NCI-H524 treated with DMSO at 0.1 percent for 48 hours (cell line): ENCODE measurements at regions not wholly inside any gene's neighbourhood (a gene's known extent, or its start where the extent isn't known, plus 50 kb on each side); places are given as distances from the start of the nearest gene placed in this dataset.
A peak's percentile ranks its signal among the peaks of the same experiment; 100 is the strongest.
"Not testable (repeated sequence)": the region's sequence is repeated elsewhere in the genome, so short reads cannot be mapped to it uniquely, and the experiment has no call there.

Experiments used
- DNase-seq: peaks from one replicate; lab custom pipeline; 2025; lab: John Stamatoyannopoulos, UW

- no peak for DNase-seq
Observed at GRCh38 chr1:58190267-58190988, 356.1 kb downstream of the OMA1 start.

GRCh38 chr1:58189453-58189852, 357.1 kb downstream of the OMA1 start:
- no peak for DNase-seq

GRCh38 chr1:58183286-58183685, 363.2 kb downstream of the OMA1 start:
- no peak for DNase-seq

GRCh38 chr1:58180537-58180936, 366.0 kb downstream of the OMA1 start:
- no peak for DNase-seq

- not testable (repeated sequence) for DNase-seq
Observed at GRCh38 chr1:58169160-58169559, 377.4 kb downstream of the OMA1 start.

GRCh38 chr1:58167131-58167530, 379.4 kb downstream of the OMA1 start:
- DNase-seq: not testable (repeated sequence)

- DNase-seq: no peak
Observed at GRCh38 chr1:58166417-58166816, 380.1 kb downstream of the OMA1 start.

DNA sequence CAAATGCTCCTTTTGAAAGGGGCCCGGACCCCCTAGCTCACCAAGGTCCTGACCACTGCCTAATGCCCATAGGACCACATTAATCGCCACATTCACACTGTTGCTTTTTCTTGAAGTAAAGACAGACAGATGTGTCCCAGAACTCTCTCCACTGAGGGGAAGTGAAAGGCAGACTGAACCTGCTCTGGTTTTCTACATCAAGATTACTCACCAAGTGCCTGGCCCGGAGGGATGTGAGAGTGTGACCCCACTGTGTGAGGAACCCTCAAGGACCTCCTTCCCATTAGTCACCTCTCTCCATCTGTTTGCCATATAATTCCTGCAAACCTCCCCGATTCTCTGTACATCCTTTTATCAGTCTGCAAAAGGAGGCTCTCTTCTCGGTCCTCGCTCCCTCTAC, 381.5 kb downstream of the OMA1 start:
- DNase-seq: no peak

GRCh38 chr1:58162952-58163550, 383.5 kb downstream of the OMA1 start:
- no peak for DNase-seq

- no peak for DNase-seq
Observed at GRCh38 chr1:58159434-58159830, 387.1 kb downstream of the OMA1 start.

DNA sequence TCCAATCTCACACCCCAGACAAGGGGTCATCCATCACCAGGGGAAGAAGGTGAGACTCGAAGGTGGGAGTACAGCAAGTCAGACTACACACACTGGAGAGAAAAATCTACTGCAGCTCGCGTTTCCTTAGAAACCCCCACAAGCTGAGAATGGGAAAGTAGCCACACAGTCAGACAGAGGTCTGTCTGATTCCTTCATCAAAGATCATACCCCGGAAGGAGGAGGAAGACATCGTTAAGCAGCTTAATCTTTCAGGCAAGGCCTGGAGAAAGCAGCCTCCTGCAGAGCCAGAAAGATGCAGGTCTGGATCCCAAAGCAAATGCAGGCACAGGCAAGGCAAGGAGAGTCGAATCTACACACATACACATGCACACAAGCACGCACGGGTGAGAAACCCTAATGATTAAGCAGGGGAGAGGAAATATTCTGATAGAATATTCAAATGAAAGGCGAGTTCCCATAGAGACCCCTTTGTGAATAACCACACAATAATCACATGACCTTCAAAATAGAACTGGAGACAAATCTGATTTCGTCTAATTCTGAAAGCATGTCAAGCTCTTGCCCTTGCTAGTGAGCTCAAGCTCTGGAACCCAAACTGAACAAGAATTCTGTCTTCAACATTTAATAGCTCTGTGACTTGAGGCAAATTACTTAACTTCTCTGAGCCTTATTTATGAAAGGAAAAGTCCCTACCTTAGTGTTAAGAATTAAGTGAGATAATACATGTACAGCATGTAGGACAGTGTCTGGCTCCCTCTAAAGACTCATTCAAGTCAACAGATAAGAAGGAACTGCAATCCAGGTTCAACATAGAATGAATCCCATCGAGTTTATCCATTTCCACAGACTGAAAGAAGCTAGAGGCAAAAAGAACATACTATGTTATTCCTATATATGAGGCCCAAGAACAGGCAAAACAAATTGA, 387.8 kb downstream of the OMA1 start:
- no peak for DNase-seq

GRCh38 chr1:58158016-58158415, 388.5 kb downstream of the OMA1 start:
- no peak for DNase-seq

DNA sequence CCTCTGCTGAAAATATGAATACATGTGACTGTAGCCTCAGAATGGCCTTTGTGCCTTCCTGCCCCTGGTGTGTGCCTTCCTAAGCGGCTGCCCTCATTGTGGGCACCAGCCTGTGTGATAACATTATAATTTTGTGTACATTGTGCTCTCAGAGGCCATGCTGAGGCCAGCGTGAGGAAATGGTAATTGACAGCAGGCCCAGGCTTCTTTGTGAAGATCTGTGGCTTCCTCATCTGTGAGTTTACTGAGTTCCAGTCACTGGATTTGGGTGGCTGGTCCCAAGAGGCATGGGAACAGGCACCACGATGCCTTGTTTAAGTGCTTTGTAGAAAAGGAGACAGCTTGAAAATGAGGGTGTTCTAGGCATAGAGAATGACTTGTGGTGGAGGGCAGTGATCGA, 389.3 kb downstream of the OMA1 start:
- DNase-seq: no peak

DNA sequence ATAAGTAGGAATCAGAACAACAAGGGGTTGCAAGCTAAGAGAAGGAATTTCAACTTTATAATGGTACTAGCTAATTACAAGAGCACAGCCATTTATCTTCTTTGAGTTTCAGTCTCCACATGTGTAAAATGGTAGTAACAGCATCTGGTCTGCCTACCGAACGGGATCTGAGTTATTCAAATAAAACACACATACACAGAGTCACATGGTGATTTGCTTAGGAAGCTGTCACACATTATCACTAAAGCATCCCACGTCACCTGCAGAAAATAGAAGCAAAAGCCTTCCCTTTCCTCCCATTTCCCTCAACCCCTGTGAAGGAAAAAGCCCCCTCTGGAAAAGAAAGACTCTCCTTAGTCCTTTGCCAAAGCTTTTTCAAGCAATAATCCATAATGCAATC, 389.7 kb downstream of the OMA1 start:
- DNase-seq: no peak

DNA sequence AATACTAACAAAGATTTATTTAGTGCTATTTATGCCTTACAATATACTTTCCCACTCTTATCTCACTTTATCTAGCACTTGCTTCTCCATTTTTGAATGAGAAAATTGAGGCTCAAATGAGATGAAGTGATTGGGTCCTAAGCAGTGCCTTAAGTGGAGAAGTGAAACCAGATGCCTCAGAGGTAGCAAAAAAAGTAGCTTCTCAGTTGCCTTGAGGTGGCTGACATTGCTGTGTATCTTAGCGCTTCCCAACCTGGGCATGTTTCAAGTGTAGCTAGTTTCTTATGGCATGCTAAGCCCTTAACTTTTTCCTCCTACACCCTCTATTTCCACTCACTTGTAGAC, 390.4 kb downstream of the OMA1 start:
- DNase-seq: no peak

GRCh38 chr1:58155418-58156123, 391.0 kb downstream of the OMA1 start:
- DNase-seq: no peak

- DNase-seq: no peak
Observed at GRCh38 chr1:58154256-58154655, 392.3 kb downstream of the OMA1 start.

GRCh38 chr1:58152697-58153096, 393.8 kb downstream of the OMA1 start:
- no peak for DNase-seq

DNA sequence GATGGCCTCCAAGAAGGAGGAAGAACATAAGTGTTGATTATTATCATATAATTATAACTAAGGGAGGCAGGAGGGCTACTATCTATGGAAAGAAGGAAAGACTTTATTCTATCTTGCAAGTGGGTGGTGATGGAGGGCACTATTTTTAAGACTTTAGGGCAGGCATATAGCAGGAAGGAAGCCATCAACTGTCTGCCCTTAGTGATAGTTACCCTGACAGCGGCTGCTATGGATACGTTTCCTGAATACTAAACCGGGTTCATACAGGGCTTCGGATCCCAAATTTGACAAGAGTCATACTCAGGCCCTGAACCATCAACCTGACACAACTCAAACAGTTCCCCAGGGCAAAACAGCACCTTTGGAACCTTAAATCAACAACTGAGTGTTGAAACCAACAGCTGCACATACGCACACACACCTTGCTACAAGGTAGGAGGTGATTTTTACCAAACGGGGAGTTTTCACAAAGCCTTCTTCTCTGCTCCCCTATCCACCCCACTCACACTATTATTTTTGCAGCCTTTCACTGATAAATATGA, 397.2 kb downstream of the OMA1 start:
- DNase-seq: no peak

- no peak for DNase-seq
Observed at GRCh38 chr1:58144698-58145270, 401.7 kb downstream of the OMA1 start.

DNA sequence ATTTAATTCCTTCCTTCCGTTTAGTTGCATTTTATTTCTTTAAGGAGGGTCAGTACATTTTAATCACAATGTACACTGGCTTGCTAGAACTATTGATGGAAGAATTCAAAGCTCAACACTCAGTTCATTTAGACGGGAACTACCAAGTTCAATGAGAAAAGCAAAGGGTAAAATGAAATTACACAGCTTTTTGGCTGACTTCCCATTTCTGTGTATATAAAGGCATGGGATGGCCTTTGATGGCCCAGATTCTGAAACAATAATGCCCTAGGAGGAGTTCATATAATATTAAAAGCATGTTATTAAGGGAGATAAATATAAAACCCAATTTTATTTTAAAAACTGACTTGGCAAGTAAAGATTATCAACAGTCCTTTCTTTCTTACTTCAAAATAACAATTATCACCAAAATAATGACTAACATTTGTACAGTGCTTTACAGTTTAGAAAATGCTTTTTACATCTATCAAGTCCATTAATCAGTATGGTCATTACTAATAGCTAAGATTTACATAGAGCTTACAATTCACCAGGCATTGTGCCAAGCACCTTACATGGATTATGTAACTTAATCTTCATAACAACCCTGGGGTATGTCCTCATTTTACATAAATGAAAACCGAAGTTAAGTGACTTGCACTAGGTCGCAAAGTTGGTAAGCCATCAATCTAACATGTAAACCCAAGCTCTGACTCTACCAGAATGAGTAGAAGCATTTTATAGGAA, 402.4 kb downstream of the OMA1 start:
- DNase-seq: peak; percentile 25
